Natural killer cell (primary cell): ENCODE measurements at regions not wholly inside any gene's neighbourhood (a gene's known extent, or its start where the extent isn't known, plus 50 kb on each side); places are given as distances from the start of the nearest gene placed in this dataset.

ENCODE experiments used
- ATAC-seq, 3 donors: fragments of 150-1000 bp in 2 of 3; fragments of 200-7000 bp in 1 of 3; cut with Tn5 transposase; 1 replicate in 1 of 3; 2 replicates in 2 of 3; pipeline ENCODE4 v1.10.0; 2021; ENCODE audit warnings: mild to moderate bottlenecking in 2 of 3, moderate library complexity in 2 of 3
- DNase-seq, 2 donors: peaks; one replicate each; pipeline versions ENCODE4 v3.0.0 to v3.0.0-alpha.2; 2013 to 2021; ENCODE audit warnings: mixed read lengths in 1 of 2
- H3K27ac ChIP-seq: one replicate; pipeline ENCODE4 v1.5.1; 2013; ENCODE audit warnings: mild to moderate bottlenecking, low read length
- H3K27me3 ChIP-seq: one replicate; pipeline ENCODE4 v1.6.1; 2013; ENCODE audit warnings: low read length; ENCODE audit not compliant: control insufficient read depth, insufficient read depth
- H3K36me3 ChIP-seq: one replicate; pipeline ENCODE4 v1.6.1; 2013; ENCODE audit warnings: low read length; ENCODE audit not compliant: control insufficient read depth, insufficient read depth
- H3K4me1 ChIP-seq: one replicate; pipeline ENCODE4 v1.6.1; 2013; ENCODE audit warnings: low read length; ENCODE audit not compliant: control insufficient read depth, insufficient read depth
- H3K4me3 ChIP-seq: one replicate; pipeline ENCODE4 v1.5.1; 2013; ENCODE audit warnings: low read length
- H3K9me3 ChIP-seq: one replicate; pipeline ENCODE4 v1.6.1; 2013; ENCODE audit warnings: low read length; ENCODE audit not compliant: control insufficient read depth, insufficient read depth
- H3K27ac Mint-ChIP-seq, 2 donors: one replicate each; pipeline ENCODE4 v1.8.0; 2022; ENCODE audit warnings: mild to moderate bottlenecking in 2 of 2, mixed read lengths in 2 of 2, moderate library complexity in 1 of 2
- H3K27me3 Mint-ChIP-seq, 2 donors: one replicate each; pipeline ENCODE4 v1.8.0; 2022; ENCODE audit warnings: low read depth in 2 of 2, mixed read lengths in 2 of 2
- H3K36me3 Mint-ChIP-seq: one replicate; pipeline ENCODE4 v1.8.0; 2022; ENCODE audit warnings: mixed read lengths
- H3K4me1 Mint-ChIP-seq, 2 donors: one replicate each; pipeline ENCODE4 v1.8.0; 2022; ENCODE audit warnings: mixed read lengths in 2 of 2
- H3K4me3 Mint-ChIP-seq: one replicate; pipeline ENCODE4 v1.8.0; 2022; ENCODE audit warnings: mild to moderate bottlenecking, moderate library complexity, mixed read lengths
- H3K9me3 Mint-ChIP-seq, 2 donors: one replicate each; pipeline ENCODE4 v1.8.0; 2022; ENCODE audit warnings: mixed read lengths in 2 of 2
- CTCF ChIP-seq: fragments of 200-600 bp; IDR thresholded peaks from one replicate; pipeline ENCODE4 v1.8.0; 2022; ENCODE audit warnings: antibody characterized with exemption
- WGBS: methylation state at CpG from one replicate; pipeline ENCODE4 v1.1.7; 2013; ENCODE audit warnings: missing lambda C conversion rate; ENCODE audit not compliant: insufficient coverage; 5-methylcytosine and 5-hydroxymethylcytosine counted together
- intact Hi-C: fragments of 100-400 bp; cut with micrococcal nuclease; formaldehyde crosslinking; loops from one replicate; pipeline ENCODE4 v1.14.2; 2022

GRCh38 chr7:54881816-54882520, 123.0 kb upstream of the SEC61G start:
- peaks cover 0 to 4% of the 10 kb centered on the region in 2 donors for H3K9me3 Mint-ChIP-seq
- intact Hi-C loops: no loop called here
- WGBS: 66% methylated on average over 3 of the region's 3 CpGs
- no peak overlapping the region for H3K27ac Mint-ChIP-seq
- TF ChIP-seq CTCF: no peak
- no peak for DNase-seq
- H3K4me1 ChIP-seq: no peaks in the 10 kb centered on the region
- no peak overlapping the region for H3K4me3 ChIP-seq
- peaks cover 10% of the 10 kb centered on the region for H3K36me3 Mint-ChIP-seq
- no peak overlapping the region for H3K4me3 Mint-ChIP-seq
- no peaks in the 10 kb centered on the region for H3K4me1 Mint-ChIP-seq
- H3K27me3 Mint-ChIP-seq: peaks cover 0 to 5% of the 10 kb centered on the region in 2 donors
- no peak overlapping the region for H3K27ac ChIP-seq
- H3K9me3 ChIP-seq: no peaks in the 10 kb centered on the region
- H3K27me3 ChIP-seq: no peaks in the 10 kb centered on the region
- ATAC-seq: no peak
- H3K36me3 ChIP-seq: no peaks in the 10 kb centered on the region

DNA sequence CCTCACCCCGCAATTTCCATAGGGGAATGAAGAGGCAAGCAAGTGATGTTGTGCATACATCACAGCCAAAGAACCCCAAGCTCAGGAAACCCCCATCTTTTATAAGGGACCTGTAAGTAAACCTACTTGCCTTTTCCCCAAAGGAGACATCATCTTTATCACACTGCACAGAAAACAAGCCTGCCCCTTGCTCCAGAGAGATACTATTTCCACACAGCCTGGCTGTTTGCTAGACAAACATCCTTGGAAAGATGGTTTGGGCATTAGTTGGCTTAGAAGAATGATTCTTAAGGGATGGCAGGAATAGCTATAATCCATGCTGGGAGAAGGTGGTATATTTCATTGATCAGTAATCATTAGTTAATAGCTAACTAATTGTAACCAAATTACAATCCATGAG, 123.7 kb upstream of the SEC61G start:
- ATAC-seq (no peak), DNase-seq (no peak)
- peaks cover 0 to 4% of the 10 kb centered on the region in 2 donors for H3K9me3 Mint-ChIP-seq
- no peaks in the 10 kb centered on the region for H3K9me3 ChIP-seq
- no peak overlapping the region for H3K4me3 Mint-ChIP-seq
- H3K27me3 ChIP-seq: no peaks in the 10 kb centered on the region
- H3K4me1 Mint-ChIP-seq: no peaks in the 10 kb centered on the region
- no peak for TF ChIP-seq CTCF
- no peak overlapping the region for H3K27ac ChIP-seq
- H3K27ac Mint-ChIP-seq: no peak overlapping the region
- H3K36me3 ChIP-seq: no peaks in the 10 kb centered on the region
- WGBS: 58% methylated on average over 1 of the region's 1 CpG
- H3K4me1 ChIP-seq: no peaks in the 10 kb centered on the region
- H3K4me3 ChIP-seq: no peak overlapping the region
- H3K27me3 Mint-ChIP-seq: peaks cover 0 to 5% of the 10 kb centered on the region in 2 donors
- H3K36me3 Mint-ChIP-seq: peaks cover 10% of the 10 kb centered on the region
- intact Hi-C loops: no loop called here

DNA sequence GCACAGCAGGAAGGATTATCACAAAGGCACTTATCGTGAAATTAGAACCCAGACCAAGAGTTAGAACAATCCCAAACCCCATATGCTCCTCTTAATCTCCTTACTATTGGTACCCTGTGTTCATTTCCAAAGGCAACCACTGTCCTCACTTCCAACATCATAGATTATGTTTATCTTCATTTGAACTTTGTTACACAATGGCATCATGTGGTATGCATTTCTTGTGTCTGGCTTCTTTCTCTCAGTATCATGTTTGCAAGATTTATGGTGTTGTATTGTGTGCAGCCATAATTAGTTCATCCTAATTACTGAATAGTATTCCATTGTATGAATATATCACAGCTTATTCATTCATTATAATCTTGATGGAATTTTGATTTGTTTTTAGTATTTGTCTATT, 124.6 kb upstream of the SEC61G start:
- Mint-ChIP-seq H3K27me3 (peaks cover 0 to 10% of the 10 kb centered on the region in 2 donors), H3K27ac (no peak overlapping the region), H3K4me3 (no peak overlapping the region), H3K4me1 (peaks cover 0 to 4% of the 10 kb centered on the region in 2 donors), H3K9me3 (peaks cover 0 to 6% of the 10 kb centered on the region in 2 donors), H3K36me3 (peaks cover 10% of the 10 kb centered on the region)
- TF ChIP-seq CTCF: no peak
- H3K27me3 ChIP-seq: no peaks in the 10 kb centered on the region
- no peak overlapping the region for H3K27ac ChIP-seq
- no peaks in the 10 kb centered on the region for H3K36me3 ChIP-seq
- 93% methylated on average over 1 of the region's 1 CpG for WGBS
- no peaks in the 10 kb centered on the region for H3K4me1 ChIP-seq
- no peak overlapping the region for H3K4me3 ChIP-seq
- no peak for DNase-seq
- ATAC-seq: no peak
- intact Hi-C loops: no loop called here
- no peaks in the 10 kb centered on the region for H3K9me3 ChIP-seq

DNA sequence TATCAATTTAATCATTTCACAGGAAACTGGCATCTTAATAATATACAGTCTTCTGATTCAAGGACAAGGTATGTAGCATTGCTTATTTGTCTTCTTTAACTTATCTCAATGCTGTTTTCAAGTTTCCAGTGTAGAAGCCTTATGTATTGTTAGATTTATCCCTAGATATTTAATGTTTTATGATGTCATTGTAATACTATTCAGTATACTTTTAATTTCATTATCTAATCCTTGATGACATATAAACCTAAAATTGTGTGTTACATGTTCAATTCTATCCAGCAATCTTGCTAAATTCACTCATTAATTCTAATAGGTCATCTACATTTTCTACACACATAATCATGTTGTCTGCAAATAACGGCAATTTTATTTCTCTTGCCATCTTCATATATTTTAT, 126.3 kb upstream of the SEC61G start:
- Mint-ChIP-seq H3K27ac (no peak overlapping the region), H3K4me1 (peaks cover 0 to 4% of the 10 kb centered on the region in 2 donors), H3K36me3 (no peaks in the 10 kb centered on the region), H3K9me3 (peaks cover 0 to 3% of the 10 kb centered on the region in 2 donors), H3K27me3 (peaks cover 0 to 11% of the 10 kb centered on the region in 2 donors), H3K4me3 (no peak overlapping the region)
- intact Hi-C loops: no loop called here
- Histone ChIP-seq H3K27ac (no peak overlapping the region), H3K4me3 (no peak overlapping the region), H3K9me3 (no peaks in the 10 kb centered on the region), H3K36me3 (no peaks in the 10 kb centered on the region), H3K27me3 (peaks cover 2% of the 10 kb centered on the region), H3K4me1 (no peaks in the 10 kb centered on the region)
- TF ChIP-seq CTCF: no peak
- DNase-seq (no peak), ATAC-seq (no peak)
- 75% methylated on average over 1 of the region's 1 CpG for WGBS
